ENCODE measurements at regions not wholly inside any gene's neighbourhood (a gene's known extent, or its start where the extent isn't known, plus 50 kb on each side); places are given as distances from the start of the nearest gene placed in this dataset.

DNA sequence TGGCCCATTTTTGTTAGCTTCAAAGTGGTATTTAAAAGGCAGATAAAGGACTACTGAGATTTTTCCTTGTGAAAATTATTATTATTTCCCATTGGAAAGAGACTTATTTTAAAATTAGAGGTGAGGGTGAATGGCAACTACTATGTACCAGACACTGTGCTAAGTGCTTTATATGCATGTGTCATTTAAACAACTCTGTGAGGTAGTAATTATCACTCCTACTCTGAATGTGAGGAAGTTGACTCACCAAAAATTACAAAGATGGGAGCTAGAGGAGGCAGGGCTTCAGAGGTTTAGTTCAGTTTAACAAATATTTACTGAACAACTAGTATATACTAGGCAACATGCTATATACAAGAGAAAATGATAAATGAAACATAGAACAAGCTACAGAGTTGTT, 78.2 kb downstream of the MSL3 start:
- H3K4me1 ChIP-seq: no peaks in the 10 kb centered on the region
- TF ChIP-seq, protein P1, sequence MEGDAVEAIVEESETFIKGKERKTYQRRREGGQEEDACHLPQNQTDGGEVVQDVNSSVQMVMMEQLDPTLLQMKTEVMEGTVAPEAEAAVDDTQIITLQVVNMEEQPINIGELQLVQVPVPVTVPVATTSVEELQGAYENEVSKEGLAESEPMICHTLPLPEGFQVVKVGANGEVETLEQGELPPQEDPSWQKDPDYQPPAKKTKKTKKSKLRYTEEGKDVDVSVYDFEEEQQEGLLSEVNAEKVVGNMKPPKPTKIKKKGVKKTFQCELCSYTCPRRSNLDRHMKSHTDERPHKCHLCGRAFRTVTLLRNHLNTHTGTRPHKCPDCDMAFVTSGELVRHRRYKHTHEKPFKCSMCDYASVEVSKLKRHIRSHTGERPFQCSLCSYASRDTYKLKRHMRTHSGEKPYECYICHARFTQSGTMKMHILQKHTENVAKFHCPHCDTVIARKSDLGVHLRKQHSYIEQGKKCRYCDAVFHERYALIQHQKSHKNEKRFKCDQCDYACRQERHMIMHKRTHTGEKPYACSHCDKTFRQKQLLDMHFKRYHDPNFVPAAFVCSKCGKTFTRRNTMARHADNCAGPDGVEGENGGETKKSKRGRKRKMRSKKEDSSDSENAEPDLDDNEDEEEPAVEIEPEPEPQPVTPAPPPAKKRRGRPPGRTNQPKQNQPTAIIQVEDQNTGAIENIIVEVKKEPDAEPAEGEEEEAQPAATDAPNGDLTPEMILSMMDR (IDR thresholded peaks at IDR 0.05): no peak
- no peak overlapping the region for H3K4me3 ChIP-seq
- no peaks in the 10 kb centered on the region for H3K27me3 ChIP-seq
- no peak for DNase-seq
- no peaks in the 10 kb centered on the region for H3K9me3 ChIP-seq
- intact Hi-C loops (cut with DNase I; ENCODE audit: low total_unique reads): no loop called here
- H3K36me3 ChIP-seq: no peaks in the 10 kb centered on the region
- no peak overlapping the region for H3K27ac ChIP-seq

DNA sequence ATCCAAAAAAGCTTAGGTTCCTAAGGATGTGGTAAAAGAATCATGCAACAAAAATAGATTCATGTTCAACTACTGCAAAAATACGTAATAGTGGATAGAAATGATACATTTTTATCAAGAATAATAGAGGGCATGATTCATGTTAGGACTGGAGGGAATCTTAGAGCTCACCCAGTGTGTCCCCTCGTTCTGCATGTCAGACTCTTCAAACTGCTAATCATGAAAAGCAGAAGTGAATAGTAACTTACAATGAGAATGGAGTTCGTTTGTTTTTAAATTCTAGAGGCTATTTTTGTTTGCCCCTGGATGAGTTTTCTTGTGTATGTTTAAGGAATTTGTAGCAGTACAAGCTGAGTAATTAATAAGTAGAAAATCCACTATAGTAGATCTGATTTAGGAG, 79.4 kb downstream of the MSL3 start:
- H3K4me3 ChIP-seq: no peak overlapping the region
- H3K36me3 ChIP-seq: no peaks in the 10 kb centered on the region
- no peaks in the 10 kb centered on the region for H3K27me3 ChIP-seq
- TF ChIP-seq, protein P1 (IDR thresholded peaks at IDR 0.05): no peak
- no peaks in the 10 kb centered on the region for H3K4me1 ChIP-seq
- H3K9me3 ChIP-seq: no peaks in the 10 kb centered on the region
- no peak for DNase-seq
- intact Hi-C loops (cut with DNase I; ENCODE audit: low total_unique reads): no loop called here
- no peak overlapping the region for H3K27ac ChIP-seq

DNA sequence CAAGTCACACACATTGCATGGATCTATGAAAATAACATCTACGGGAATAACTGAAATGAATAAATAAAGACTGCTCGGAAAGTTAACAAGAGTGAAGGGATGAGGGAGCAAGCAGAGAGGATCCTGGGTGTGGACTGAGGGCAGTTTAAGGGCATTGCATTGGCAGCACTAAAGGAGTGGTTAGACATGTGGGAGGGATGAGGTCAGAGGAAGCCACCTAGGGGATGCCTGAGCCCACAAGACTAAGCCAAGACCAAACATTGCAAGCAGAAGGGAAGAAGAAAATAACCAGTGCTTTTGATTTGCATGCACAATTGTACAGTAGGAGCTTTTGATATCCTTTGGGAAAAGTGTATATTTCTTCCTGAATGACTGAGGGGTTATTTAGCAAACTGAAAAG, 106.1 kb downstream of the MSL3 start:
- TF ChIP-seq, protein P1 (IDR thresholded peaks at IDR 0.05): no peak
- Histone ChIP-seq H3K27me3 (no peaks in the 10 kb centered on the region), H3K27ac (no peak overlapping the region), H3K4me1 (no peaks in the 10 kb centered on the region), H3K9me3 (no peaks in the 10 kb centered on the region), H3K4me3 (no peak overlapping the region), H3K36me3 (no peaks in the 10 kb centered on the region)
- DNase-seq: no peak
- intact Hi-C loops (cut with DNase I; ENCODE audit: low total_unique reads): no loop called here

DNA sequence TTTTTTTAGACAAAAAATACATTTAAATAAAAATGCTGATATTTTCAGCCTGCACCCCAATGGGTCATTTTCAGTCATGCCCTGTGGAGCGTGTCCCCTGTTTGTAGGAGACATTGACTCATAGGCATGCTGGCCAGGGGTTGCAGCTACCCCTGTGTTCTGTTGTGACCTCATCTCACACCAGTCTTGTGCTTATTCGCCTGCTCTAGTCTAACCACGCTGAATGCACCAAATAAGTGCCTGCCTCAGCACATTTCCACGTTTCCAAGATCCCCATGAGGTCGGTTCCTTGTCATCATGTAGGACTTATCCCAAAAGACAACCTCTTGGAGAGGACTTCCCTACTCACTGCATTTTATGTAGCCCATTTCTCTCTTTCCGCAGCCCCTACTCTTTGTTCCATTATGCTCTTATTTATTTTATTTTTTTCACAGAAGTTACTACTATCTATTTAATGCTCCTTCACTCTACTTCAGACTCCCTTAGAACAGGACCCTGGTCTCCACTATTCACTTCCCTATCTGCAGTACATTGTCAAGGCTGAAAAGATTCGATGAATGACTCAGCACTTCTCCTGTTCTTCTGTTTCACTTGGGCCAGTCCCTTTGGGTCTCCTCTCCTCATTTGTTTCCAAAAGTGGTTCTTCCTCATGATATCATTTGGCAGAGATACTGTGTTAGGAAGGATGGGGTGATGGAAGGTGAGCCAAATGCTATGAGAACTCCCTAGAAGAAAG, 109.7 kb downstream of the MSL3 start:
- Histone ChIP-seq H3K27me3 (no peaks in the 10 kb centered on the region), H3K36me3 (no peaks in the 10 kb centered on the region), H3K4me3 (no peak overlapping the region), H3K9me3 (no peaks in the 10 kb centered on the region), H3K27ac (no peak overlapping the region), H3K4me1 (no peaks in the 10 kb centered on the region)
- intact Hi-C loops (cut with DNase I; ENCODE audit: low total_unique reads): no loop called here
- TF ChIP-seq, protein P1 (IDR thresholded peaks at IDR 0.05): no peak
- no peak for DNase-seq

DNA sequence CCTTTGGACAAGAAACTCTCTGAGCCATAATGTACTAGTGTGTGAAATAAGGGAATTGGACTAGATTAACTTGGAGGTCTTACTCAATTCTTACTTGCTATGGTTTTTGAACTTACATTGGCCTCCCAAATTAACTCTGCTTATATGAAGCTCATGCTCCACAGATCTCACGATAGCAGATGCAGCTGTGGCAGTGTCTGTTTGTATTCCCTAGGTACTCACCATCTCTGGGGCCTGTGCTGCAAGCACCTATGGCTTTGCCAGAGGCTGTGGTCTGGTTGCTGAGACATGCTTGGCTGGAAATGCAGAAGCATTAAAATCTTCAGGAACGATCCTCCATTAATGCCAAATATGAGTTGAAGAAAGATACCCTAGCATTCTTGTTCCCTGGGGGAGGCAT, 112.8 kb downstream of the MSL3 start:
- no peaks in the 10 kb centered on the region for H3K27me3 ChIP-seq
- H3K27ac ChIP-seq: no peak overlapping the region
- H3K9me3 ChIP-seq: no peaks in the 10 kb centered on the region
- no peak for DNase-seq
- no peaks in the 10 kb centered on the region for H3K36me3 ChIP-seq
- TF ChIP-seq, protein P1 (IDR thresholded peaks at IDR 0.05): no peak
- H3K4me1 ChIP-seq: no peaks in the 10 kb centered on the region
- no peak overlapping the region for H3K4me3 ChIP-seq
- intact Hi-C loops (cut with DNase I; ENCODE audit: low total_unique reads): no loop called here
